COLO829 (cell line): ENCODE measurements at regions not wholly inside any gene's neighbourhood (a gene's known extent, or its start where the extent isn't known, plus 50 kb on each side); places are given as distances from the start of the nearest gene placed in this dataset.
"Not testable (repeated sequence)": the region's sequence is repeated elsewhere in the genome, so short reads cannot be mapped to it uniquely, and the experiment has no call there.

ENCODE experiments used
- DNase-seq: peaks from one replicate; pipeline ENCODE4 v3.0.0; 2012; ENCODE audit warnings: low spot score

DNA sequence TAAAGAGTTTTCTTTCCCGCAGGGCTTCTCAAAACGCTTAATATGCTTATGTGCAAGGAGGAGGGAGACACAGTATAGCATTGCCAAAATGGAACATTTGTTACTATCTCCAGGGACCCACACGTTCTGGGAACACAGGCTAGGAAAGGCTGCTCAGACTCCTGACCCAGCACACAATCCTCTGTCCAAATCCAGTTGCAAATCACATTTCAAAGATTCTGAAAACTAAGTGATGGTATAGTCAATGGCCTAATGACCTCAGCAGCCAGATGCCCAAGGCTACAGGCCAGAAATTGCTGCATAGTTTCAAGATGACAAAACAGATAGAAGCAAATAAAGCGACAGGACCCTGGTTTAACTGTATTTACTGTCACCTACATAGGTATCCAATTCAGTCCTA, 97.0 kb upstream of the GRIP1 start:
- peak; percentile 5 for DNase-seq

DNA sequence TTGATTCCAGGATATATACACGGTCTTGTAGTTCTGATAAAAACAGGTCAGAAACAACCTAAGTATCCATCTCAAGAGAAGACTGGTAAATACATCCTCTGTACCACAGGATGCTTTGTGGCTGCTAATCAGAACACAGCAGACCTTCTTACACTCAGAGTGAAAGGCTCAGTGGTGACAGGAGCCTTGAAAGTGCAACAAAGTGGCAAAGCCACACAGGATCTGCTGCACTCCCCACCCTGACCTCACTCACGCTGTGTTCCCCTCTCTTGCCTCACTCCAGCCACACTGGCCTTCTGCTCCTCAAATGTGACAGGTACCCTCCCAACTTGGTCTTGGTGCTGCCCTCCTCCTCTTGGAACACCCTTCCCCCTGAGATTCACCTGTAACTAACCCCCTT, 98.1 kb upstream of the GRIP1 start:
- DNase-seq = no peak

DNA sequence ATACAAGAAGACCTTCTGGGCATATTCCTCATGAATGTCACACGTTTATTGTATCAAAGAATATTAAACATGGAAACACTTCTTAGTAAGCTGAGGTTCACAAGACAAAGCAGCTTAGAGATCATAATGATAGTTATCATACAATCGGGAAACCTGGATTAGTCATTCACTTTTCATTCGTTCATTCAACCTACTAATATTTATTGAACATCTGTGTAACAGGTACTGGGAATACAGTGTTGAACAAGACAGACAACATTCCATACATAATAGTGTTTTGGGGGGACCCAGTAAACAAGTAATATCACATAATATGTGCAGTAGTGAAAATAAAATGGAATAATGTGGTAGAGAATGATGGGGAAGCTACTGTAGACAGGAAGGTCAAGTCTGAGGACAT, 100.6 kb upstream of the GRIP1 start:
- DNase-seq = no peak

DNA sequence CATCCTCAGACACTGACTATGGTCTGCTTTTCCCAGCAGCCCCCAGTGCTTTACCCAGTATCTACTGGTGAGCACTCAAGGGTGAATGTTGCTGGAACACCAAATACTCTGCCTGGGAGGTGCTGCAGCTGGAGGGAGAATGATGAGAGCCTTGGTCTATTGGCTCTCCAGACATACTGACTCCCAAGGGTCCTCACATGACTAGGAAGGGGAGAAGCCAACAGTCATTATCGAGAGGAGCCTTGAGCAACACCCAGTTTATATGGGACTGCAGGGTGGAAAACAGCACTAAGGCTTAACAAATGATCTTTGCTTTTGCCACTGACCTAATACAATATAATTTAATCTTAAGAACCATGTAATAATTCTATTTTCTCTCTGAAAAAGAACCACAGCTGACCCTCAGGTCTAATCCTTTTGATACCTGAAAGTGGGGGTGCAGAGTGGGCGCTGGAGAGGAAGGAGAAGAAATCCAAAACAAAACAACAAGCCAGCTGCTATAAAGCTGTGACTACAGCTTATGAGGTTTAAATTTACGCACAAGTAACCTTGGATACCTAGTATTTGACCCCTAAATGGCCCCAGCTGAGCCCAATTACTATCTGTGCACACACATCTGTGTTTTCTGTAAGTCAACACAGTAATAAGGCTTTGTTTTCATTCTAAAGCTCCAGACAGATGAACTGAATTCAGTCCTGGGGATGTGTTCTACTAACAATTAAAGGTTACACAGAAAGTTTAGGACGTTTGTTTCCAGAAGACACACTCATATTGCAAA, 107.8 kb upstream of the GRIP1 start:
- DNase-seq = no peak

DNA sequence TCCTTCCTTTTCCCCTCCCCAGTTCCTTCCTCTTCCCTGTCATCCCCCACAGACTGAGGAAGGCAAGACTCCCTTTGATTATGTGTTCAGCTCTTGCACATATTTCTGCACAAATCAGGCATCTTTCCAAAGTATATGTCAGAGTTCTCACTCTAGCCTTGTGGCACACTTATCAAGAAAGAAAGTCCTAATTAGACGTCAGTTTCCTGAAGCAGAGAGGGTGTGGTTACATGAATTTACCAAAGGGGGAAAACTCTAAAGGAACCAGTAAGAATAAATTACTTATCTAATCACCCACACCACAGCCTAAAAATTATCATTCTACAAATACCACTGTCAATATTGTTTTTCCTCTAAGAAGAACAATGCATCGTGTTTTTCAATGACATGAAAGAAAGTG, 120.7 kb upstream of the GRIP1 start:
- DNase-seq = no peak

DNA sequence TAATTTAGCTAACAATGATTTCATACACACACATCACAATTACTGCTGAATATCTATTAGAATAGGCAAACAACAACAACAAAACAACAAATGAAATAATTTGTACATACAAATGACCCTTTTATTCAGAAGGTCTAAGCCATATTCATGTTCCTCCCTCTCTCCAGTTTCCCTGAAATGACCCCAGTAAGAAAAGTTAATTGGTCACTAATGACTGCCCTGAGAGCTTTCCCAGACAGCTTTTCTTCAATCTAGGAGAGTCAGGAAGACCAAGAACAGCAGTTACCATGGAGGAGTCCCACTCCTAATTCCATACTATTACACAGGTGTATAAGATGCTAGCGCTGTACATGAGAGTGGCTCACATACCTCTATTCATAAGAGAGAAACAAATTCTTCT, 121.2 kb upstream of the GRIP1 start:
- DNase-seq = no peak

DNA sequence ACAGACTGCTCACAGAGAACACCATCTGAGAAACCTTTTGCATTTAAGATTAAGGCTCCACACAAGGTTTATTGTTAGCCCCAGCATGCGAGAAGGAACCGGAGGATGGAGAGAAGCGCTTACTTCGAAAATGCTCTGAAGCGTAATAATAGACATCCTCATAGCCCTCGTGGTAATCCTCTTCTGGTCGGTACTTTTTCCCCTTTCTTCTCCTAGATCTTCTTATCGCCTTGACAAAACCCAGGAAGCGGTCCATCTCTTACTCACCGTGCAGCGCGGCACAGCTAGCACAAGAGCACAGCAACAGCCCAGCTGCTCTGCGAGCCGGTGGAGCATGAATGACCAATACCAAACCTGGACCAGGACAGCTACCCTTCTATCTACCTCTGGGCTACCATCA, 125.1 kb upstream of the GRIP1 start:
- no peak for DNase-seq

DNA sequence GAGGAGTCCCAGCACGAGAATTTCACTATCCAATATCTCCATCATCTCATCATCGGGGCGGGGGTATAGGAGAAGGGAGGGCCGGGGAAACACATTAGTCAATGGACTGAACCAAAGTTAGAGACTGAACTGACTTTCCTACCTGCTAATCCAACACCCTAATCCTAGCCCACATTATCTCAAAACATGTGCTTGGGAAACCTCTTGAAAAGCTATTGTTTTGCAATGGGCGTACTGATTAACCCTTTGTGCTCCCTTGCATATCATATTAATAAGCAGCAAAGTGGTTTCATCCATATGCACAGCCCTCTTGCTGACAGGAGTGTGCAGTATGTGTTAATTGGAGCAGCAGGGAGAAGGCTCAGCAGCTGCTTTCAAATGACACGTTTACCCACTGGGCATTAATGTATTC, 125.7 kb upstream of the GRIP1 start:
- DNase-seq = no peak

DNA sequence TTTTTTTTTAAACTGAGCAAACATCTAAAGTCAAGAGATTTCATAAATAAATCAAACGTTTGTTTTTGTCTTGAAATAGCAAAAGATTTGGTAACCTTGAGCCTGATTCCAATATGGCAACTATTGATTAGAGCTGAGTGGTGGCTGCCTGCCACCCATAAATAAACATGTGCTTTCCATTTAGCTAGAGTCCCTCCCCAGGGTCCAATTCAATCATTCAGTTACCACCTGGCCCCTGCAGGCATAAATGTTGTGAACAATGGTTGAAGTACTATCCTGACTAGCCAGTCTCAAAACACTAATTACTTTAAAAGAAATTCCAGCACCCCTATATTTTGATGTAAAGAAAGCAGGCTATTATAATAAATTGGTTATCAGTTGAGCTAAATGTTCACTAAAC, 129.7 kb upstream of the GRIP1 start:
- no peak for DNase-seq

DNA sequence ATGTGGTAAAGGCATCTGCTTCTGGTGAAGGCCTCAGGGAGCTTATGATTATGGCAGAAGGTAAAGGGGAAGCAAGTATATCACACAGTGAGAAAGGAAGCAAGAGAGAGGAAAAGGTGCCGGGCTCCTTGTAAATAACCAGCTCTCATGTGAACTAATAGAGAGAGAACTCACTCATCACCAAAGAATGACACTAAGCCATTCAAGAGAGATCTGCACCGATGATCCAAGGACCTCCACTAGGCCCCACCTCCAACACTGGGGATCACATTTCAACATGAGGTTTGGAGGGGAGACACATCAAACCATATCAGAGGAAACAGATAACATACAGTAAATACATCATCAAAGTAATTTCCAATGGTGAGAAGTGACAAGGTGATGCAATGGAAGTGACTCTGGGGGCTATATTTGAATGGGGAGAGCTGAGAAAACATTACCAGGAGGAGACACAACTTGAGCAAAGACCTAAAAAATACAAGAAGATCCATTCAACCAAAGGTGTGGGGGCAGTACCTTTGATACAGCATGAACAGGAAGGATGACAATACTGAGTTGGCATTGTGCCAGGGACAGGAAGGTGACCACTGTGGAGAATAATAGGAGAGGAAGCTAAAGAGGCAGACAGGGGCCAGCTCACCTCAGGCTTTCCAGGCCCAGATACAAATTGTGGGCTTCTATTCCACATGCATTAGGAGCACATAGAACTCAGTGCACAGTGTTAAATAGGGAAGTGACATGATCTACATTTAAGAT, 134.4 kb upstream of the GRIP1 start:
- no peak for DNase-seq

DNA sequence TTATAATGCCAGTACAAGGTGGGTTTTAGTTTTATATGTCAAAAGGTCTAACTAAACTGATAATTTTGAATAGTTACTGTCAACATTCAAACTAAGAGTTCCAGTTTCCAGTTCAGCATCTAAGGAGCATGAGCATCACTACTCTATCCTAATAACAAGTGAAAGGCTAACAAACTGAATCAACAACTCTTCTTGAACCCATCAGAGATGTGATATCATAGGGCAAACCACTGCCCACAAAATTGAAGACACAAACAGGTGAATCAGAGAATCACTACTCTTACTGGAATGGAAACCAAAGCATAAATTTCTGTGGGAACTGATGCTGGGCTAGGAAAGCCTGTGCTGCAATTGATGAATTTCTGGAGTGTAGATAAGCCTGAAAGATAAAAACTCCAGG, 140.7 kb upstream of the GRIP1 start:
- no peak for DNase-seq

DNA sequence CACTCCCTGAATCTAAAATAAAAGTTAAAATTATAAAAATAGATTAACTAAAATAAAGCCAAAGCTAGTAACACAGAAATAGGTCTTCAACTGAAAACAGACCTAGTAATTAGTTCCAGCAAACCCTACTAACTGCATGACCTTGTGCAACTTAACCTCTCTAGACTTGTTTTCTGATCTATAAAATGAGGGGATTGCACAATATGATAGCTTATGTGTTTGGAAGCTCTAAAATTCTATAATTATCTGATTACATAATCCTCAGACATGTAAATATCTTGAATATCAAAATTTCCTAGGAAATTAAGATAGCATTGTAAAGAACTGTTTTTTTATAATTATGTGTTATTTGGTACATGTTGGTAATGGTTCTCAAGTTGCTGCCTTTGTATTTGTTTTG, 144.1 kb upstream of the GRIP1 start:
- no peak for DNase-seq

DNA sequence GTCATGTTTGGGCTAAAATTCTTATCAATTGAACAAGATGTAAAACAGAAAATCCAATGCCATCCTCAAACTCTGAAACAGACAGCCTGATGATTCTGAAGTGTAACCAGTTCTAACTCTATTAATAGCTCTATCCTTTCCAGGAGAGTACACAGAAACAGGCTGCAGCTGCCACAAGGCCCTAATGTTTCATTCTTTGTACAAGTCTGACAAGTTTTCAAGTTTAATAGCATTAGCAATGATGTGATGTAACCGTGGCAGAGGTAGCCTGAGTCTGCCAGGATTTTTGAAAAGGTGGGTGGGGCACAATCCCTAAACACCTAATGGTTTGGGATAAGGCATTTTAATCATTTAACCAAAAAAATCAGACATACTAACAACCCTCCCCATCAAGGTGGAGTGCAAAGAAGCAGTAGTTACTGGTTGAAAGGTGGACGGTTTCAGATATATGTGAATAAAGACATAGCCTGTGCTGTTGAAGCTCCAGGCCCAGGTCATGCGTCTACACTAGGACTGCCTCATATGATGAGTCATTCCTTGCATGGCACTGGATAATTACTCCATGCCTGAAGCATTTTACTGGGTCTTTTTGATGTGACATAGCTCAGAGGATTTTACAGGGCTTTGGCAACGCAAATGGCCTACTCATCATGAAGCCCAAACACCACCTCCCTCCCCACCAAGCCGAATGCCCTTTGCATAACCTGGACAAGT, 145.1 kb upstream of the GRIP1 start:
- DNase-seq = peak; percentile 93

DNA sequence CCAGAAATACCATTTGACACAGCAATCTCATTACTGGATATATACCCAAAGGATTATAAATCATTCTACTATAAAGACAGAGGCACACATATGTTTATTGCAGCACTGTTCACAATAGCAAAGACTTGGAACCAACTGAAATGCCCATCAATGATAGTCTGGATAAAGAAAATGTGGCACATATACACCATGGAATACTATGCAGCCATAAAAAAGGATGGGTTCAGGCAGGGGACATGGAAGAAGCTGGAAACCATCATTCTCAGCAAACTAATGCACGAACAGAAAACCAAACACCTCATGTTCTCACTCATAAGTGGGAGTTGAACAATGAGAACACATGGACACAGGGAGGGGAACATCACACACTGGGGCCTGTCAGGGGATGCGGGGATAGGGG, 147.0 kb upstream of the GRIP1 start:
- not testable (repeated sequence) for DNase-seq

DNA sequence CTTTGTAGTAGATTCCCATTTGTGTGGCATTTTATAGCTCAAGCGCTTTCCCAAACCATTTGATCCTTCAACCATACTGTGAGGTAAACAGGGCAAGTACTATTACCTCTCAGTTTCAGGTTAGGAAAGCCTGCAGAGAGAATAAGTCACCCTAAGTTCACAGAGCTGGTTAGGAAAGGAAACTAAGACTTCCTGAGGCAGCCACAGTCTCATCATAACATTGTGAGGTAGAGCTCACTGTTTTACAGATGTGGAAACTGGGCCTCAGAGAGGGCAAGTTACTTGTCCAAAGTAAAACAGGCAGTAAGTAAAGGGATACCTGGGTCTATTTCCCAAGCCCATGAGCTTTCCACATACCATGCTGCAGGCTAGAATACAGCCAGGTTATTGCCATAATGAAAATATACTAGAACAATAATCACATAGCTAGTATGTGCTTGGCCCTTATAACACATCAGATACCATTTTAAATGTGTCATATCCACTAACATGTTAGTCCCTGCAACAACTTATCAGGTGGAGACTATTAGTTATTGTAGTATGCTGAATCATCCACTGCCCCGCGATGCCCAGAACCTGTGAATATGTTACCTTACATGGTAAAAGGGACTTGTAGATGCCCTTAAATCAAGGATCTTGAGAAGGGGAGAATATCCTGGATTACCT, 150.9 kb upstream of the GRIP1 start:
- DNase-seq = no peak

DNA sequence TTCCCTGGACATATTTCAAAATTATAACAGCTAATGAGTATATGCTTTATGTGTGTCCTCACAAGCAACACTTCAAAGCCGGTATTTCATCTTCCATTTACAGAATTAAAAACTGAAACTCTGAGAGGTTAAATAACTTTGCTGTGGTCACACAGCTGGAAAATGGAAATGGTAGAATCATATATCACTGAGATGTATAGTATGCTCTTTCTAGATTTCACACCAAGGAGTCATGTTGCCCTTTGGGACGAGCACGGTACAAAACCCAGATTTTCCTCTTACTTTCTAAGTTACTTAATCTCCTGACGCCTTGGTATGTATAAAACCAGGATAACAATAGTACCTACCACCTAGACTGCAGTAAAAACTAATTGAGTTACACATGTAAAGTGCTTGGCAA, 152.6 kb upstream of the GRIP1 start:
- DNase-seq = no peak

DNA sequence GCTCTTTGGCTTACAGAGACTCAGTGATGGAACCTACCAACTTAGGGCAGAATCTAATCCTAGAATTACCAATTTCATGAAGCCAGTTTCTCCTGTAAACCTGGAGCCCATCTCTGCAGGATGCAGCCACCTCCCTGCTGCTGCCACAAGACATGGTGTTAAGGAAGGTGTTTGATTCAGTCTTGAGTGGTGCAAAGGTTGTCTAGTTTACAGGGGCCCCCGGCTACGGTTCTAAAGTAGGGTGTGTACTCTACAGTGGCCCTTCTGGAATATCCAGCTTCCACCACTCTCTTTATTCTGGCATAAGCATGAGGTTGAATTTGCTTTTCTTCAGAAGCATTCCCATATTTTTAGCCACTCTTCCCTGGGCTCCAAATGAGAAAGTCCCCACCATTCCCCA, 154.1 kb upstream of the GRIP1 start:
- no peak for DNase-seq

DNA sequence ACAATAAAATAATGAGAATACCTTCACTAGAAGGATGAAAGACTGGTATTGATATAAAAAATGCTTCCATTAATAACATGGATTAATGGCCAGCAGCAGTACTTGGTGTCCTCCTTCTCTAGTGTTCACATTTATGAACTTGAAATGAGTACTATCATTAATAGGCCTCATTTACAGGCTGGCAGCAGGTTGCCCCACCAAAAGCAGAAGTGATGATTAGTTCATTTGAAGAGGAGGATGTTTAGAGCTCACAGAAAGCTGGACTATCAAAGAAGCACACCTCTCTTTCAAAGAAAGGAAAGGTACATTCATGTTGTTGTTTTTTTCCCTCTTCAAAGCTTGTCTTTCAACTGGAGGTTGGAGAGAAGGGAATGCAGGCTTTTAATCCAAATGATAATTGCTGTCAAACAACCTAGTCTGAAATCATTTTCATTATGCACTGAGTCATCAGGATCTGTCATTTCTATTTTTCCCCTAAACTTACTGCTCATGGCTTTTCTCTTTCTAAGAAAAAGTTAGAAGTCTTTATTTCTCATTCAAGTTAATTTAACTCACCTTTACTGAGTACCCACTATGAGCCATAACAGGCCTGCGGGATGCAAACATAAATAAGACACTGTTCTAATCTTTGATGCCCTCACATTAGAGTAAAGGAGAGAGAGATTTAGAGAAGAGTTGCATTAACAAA, 157.9 kb upstream of the GRIP1 start:
- DNase-seq = no peak

DNA sequence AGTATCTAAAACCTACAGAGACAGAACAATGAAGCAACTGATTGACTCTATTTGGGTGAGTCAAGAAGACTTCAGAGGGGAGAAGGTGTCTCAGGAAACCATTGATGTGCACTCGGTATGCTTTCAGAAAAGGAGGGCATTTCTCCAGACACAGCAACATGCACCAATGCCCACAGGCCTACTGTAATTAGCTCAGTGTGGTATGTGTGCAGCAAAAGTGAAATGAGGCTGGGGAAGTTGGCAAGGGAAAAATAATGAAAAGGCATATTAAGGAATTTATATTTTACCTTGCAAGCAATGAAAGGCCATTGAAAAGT, 158.4 kb upstream of the GRIP1 start:
- DNase-seq = no peak

DNA sequence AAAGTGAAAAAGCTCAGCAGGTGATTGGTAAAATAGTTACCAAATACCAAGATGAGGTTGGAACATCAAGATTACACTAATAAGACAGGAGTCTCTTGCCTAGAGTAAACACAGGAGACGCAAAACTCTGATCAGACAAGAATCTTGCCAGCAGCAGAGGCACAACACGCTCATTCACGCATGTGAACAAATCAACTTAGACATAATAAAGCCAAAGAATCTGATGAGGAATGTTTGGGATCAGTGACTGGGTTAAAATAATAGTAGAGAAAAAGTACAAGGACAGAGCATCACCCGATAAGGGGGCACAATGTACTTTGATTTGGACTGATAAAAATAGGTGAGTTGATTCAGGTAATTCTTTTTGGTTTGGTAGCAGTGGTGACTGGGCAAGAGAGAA, 159.5 kb upstream of the GRIP1 start:
- no peak for DNase-seq

DNA sequence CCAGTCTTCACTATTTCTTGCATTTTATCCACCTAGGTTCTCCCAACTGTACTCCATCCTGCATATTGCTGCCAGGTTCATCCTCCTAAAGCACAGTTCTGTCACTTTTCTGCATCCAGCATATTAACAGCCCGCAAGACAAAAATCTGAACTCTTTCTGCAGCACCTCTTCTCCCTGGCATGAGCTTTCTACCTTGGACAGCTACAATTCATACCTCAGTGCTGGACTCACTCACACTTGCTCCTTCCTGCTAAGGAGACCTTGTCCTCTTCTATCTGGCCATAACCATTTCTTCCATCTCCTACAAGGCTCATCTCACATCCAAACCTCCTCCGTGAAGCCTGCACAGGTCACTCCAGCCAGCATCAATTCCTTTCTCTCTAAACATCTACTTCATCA, 170.1 kb upstream of the GRIP1 start:
- DNase-seq = no peak

DNA sequence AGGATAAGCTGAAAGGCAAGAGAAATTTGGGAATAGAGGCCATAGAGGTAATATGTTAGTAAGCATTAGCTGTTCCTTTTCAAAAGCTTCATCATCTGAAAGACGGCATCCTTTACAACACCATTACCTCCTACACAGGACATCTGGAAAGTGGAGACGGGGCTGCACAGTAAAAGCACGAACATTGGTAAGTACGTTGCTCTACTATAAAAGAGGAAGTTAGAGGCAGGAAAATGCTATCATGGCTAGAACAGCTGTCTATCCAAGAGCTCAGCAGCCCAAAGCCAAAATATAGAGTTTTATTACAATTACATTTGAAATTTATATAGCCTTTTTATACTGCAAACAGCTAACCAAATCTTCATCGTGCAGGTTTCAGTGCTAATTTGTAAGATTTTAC, 172.3 kb upstream of the GRIP1 start:
- DNase-seq = no peak
